NCI-H2029 (cell line): ENCODE measurements at regions not wholly inside any gene's neighbourhood (a gene's known extent, or its start where the extent isn't known, plus 50 kb on each side); places are given as distances from the start of the nearest gene placed in this dataset.
A peak's percentile ranks its signal among the peaks of the same experiment; 100 is the strongest.

Experiments used
- DNase-seq: peaks from one replicate; lab custom pipeline; 2025; lab: John Stamatoyannopoulos, UW

- DNase-seq = no peak
These were observed 52.3 kb upstream of the KLHL25 start for GRCh38 chr15:85847031-85847430.

GRCh38 chr15:85849946-85850345 is 55.2 kb upstream of the KLHL25 start:
- no peak for DNase-seq

DNA sequence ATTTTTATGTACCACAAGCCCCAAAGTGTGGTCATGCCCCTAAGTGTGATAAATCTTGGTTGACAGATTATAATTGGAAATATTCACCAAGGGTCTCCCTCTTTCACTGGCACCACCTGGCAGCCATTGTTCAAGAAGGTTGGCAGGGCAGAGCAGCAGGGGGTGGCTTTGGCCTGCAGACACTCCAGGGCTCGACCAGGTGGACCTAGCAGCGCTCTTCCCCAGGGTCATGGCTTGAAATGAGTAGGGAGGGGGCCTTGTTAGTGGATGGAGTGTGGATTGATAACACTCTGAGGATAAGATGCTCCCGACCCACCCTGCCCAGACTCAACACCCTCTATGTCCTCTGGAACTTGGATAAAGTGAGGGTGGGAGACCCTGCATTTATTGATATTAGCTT is 58.2 kb upstream of the KLHL25 start:
- DNase-seq = no peak

DNA sequence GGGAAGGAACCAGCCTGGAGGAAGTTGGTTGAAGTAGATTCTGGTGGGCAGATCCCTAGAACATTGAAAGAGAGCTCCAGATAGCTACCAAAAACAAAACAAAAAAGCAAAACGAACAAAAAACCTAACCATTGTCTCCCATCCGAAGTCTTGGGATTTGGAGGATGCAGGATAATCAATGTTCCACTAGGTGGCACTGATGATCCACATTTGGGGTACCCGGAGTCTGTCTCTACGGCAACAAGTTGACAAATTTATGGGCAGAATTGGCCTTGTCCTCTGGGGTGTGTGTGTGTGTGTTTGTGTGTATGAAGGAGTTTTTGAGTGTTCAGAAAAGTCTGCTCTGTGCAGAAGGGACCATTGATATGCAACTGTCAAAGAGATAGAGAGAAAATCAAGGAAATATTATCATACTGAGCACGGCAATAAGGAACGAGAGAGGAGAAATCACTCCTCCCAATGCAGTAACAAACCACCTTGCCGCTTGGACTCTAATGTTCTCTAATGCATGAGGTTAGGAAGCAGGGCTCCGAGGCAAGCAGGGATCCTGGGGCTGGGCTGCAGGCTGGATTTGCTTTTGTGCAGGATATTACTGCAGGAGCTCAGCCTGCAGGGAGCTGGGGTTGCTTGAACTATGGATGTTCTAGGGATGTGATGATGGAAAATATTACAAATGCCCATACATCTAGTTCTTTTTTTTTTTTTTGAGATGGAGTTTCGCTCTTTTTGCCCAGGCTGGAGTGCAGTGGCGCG is 59.8 kb upstream of the KLHL25 start:
- DNase-seq = no peak

DNA sequence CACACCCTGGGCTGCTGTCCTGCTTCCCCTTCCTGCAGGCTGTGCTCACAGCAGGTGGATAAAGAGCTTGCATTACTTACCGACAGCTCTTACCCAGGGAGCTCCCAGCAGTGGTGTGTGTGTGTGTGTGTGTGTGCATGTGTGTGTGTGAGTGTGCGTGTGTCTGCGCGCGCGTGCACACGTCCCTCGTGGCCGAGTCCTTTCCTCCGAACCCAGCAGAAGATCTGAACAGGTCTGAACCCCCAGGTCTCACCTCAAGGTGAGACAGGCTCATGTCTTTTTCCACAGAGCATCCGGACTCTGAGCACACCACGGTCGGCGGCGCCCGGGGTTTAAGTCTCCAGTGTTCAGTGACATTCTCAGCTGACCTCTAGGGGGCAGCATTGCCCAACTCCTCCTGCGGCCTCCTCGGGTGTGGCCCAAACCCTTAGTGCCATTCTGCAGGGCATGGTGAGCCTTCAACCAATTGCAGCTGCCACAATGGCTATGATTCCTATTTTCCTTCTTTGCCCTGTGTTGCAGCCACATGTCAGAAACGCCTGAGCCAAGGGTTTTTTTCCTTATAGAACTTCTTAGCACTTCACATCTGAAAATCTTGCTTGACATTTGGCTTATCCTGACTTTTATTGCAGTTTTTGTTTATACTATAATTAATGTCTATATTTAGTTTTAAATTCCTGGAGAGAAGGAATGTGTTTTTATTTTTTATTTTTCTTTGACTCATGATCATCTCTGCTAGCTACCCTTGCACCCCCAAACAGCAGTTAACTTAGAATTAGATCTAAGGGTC is 64.1 kb upstream of the KLHL25 start:
- peak; percentile 4 for DNase-seq

DNA sequence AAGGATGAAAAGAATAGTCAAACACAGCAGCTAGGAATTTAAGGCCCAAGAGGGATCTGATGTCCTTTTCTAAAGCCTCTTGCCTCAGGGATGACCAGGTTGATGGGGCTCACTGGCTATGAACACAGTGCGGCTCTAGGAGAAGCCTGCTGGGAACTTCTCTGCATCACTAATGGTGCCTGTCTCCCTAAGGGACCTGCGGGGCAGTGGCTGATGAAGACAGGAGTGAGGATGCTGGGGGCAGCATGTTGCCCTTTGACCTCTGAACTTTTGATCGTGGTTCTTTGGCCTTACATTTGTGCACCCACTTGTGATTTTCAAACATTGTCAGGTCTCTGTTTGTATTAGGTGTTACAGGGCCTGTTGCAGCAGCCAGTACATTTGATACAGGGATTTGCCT is 64.9 kb upstream of the KLHL25 start:
- DNase-seq = no peak

GRCh38 chr15:85860394-85861161 is 65.9 kb upstream of the KLHL25 start:
- DNase-seq = no peak

DNA sequence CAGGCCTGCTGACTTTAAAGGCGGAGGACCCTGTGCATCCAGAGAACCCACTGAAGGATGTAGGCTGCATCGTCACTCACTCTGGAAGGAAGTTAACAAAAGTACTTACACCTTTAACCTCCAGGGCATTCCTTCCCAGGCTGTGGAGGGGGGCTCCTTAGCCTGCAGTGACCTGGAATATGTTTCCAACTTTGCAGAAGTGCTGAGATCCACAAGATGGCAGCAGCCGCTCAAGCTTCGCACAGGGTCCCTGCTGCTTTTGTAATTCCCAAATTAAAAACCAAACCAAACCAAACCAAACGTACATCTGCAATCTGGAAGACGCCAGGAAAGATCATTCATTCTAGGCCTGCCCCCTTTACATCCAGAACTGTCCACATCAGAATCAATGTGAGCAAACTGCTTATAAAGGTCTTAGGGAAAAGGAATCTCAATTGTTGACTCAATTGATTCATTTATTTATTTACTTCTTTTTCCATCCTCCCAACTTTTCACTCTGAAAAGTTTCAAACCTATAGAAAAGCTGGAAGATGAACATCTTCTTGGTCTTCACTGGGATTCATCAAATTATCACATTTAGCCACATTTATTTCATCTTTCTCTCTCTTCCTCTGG is 70.5 kb upstream of the KLHL25 start:
- no peak for DNase-seq

DNA sequence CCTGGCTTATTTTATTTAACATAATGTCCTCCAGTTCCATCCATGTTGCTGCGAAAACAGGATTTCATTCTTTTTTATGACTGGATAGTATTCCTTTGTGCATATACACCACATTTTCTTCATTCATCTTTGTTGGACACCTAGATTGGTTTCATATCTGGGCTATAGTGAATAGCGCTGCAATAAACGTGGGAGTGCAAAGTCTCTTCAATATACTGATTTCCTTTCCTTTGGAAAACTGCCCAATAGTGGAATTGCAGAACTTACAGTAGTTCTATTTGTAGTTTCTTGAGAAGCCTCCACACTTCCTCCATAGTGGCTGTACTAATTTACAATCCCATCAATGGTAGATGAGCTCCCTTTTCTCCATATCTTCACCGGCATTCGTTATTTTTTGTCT is 72.5 kb upstream of the KLHL25 start:
- no peak for DNase-seq

DNA sequence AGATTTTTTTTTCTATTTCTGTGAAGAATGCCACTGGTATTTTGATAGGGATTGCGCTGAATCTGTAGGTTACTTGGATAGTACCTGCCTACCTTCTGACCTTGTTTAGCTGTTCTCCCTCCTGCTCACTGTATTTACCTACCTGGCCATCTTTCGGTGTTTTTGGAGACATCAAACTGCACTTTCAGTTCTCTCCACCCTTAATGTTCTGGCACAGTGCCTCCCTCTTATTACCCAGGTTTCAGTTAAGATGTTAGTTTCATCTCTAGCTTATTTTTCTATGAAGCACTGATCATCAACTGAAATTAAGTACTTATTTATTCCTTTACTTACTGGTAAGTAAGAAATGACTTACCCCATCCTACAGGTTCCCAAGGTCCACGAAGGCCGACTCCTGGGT is 74.4 kb upstream of the KLHL25 start:
- DNase-seq = no peak

- no peak for DNase-seq
These were observed 75.7 kb upstream of the KLHL25 start for GRCh38 chr15:85870216-85871014.

GRCh38 chr15:85871545-85871944 is 76.8 kb upstream of the KLHL25 start:
- DNase-seq = no peak

- DNase-seq = no peak
These were observed 77.4 kb upstream of the KLHL25 start for GRCh38 chr15:85872125-85872524.

DNA sequence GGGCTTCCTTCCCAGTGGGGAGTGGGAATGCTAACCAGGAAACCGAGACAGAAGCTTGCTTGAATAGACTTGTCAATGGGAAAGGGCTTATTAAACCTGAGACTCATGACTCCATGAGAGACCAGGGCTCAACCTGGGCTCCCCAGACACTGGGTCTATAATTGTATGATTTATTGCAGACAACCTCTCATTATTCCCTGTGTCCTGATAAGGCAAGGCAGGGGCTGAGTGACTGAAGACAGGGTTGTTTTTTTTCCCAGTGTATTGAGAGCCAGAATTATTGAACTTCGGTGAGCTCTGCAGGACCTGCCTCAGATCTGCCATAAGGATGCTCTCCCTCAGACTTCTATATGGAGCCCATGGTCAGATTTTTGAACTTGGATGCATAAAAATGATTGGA is 79.5 kb upstream of the KLHL25 start:
- DNase-seq = no peak

DNA sequence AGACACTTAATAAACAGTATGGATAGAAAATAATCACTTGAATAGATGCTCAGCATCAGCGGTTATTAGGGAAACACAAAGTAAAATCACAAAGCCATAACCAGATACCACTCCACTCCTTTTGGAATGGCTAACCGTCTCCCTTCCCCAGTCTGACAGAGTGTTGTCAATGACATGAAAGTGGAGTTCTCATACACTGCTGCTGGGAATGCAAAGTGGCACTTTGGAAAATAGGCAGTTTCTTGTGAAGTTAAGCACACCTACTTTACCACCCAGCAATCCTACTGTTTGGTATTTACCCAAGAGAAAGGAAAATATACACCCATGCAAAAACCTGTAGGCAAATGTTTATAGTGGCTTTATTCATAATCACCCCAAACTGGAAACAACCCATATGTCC is 81.0 kb upstream of the KLHL25 start:
- DNase-seq = no peak

GRCh38 chr15:85878828-85879225 is 84.1 kb upstream of the KLHL25 start:
- DNase-seq = no peak

DNA sequence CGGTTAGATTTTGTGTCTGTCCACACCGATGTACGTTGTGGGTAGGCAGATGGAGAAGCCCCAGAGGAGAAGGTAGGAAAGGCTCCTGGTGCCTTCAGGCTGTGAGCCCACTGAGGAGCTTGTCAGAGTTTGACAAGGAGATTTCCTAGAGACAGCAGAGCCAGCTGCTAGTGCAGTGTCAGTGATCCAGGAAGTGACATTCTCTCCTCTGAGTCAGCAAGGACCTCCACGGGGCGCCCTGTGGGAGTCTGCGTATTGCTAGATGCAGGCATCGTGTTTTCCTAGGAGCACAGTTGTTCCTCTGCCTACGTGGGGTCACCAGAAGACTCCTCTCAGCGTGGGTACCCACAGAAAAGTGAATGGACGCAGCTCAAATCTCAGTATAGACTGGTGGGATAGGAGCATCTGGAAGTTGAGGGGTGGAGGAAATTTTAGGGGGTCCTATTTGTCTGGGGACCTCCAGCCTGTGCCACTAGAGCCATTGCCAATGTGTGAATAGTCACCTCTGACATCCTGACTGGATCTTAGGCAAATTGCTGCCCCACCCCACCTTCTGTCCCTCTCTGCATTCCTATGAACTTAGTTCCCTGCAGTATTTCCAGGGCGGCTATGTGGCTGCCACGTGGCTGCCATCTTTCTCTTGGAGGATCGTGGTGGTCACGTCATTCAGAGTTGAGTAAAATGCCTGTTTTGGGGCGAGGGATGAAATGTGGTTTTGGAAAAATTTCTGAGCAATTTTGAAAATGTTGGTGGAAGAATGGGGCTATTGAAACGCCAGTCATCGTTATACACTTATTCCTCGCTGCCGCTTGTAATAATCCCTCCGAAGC is 84.8 kb upstream of the KLHL25 start:
- no peak for DNase-seq

GRCh38 chr15:85880501-85881190 is 85.9 kb upstream of the KLHL25 start:
- DNase-seq = no peak

DNA sequence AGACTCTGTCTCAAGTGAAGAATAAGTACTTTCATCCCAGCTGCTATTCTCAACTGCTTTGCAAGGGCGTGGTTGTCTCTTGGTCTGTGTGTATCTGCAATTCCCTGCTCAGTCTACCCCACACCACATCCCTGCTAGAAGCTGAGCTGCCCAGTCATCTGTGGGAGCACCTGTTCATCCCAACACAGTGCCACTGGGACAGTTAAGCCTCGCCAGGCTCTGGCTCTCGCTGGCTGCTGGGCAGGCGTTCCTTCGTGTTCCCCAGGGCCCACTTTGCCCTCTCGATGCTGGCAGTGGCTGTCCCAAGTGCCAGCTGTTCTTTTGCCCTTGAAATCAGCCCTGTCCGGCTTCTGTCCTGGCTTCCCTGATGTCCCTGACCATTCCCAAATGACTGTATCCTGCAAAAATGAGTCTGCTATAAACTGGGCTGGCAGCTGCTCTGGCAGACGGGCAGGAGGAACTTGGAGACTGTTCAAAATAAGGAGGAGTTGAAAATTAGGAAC is 91.6 kb upstream of the KLHL25 start:
- no peak for DNase-seq
